AG10803 (cell line): ENCODE measurements at regions not wholly inside any gene's neighbourhood (a gene's known extent, or its start where the extent isn't known, plus 50 kb on each side); places are given as distances from the start of the nearest gene placed in this dataset.

ENCODE experiments used
- DNase-seq: peaks from one replicate; pipeline ENCODE4 v3.0.0; 2010; ENCODE audit warnings: low read depth
- H3K4me3 ChIP-seq: 2 replicates; pipeline ENCODE4 v1.5.1; 2011; ENCODE audit warnings: mild to moderate bottlenecking, low read length, control low read depth
- TF ChIP-seq, protein P1 (sequence below): conservative IDR thresholded peaks from 2 replicates; pipeline ENCODE4 v1.5.1; 2011; ENCODE audit warnings: mild to moderate bottlenecking, low read length, control low read depth, inconsistent platforms

GRCh38 chr10:78313636-78314035 is 280.0 kb downstream of the RPS24 start:
- TF ChIP-seq, protein P1, sequence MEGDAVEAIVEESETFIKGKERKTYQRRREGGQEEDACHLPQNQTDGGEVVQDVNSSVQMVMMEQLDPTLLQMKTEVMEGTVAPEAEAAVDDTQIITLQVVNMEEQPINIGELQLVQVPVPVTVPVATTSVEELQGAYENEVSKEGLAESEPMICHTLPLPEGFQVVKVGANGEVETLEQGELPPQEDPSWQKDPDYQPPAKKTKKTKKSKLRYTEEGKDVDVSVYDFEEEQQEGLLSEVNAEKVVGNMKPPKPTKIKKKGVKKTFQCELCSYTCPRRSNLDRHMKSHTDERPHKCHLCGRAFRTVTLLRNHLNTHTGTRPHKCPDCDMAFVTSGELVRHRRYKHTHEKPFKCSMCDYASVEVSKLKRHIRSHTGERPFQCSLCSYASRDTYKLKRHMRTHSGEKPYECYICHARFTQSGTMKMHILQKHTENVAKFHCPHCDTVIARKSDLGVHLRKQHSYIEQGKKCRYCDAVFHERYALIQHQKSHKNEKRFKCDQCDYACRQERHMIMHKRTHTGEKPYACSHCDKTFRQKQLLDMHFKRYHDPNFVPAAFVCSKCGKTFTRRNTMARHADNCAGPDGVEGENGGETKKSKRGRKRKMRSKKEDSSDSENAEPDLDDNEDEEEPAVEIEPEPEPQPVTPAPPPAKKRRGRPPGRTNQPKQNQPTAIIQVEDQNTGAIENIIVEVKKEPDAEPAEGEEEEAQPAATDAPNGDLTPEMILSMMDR, result no peak
- no peak for DNase-seq
- no peak overlapping the region for H3K4me3 ChIP-seq

DNA sequence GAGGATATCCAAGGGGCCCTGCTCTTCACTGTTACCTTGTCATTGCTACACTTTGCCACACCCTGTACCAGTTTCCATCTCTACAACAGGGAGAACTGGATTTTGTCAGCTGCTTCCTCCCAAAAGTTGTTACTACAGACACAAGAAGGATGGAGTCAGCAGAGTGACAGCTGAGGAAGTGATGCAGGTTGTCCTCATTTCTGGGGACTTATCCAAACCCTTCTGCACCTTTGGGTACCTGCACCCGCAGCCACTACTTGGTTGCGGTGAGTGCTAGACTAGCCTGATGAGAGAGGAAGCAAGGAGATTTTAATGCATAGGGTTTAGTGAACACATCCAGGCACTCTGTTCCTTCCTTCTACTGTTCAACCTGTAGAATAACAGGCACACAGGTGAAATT is 281.0 kb downstream of the RPS24 start:
- DNase-seq, result no peak
- no peak overlapping the region for H3K4me3 ChIP-seq
- TF ChIP-seq, protein P1, result no peak

DNA sequence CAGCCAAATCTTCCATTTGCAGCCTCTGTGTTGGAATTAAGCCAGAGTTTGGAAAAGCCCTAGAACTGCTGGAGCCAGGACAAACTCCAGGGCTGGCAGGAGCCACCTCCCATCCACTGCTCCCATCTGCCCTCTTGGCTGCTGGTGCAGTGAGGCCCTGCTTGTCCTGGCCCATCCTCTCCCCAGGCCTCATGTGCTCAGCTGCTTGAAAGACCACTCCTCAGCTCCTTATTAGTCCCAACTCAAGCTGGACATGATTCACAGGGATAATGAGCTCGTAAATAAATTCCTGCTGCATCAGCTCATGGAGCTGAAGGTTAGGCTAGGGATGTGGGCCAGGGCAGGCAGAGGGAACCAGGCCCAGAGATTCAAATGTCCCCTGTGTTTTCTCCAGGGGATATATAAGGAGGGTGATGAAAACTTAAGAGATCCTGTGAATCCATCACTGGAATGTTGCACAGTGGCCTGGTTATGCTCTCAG is 282.8 kb downstream of the RPS24 start:
- peak; percentile 78 for DNase-seq
- TF ChIP-seq, protein P1, result no peak
- no peak overlapping the region for H3K4me3 ChIP-seq

GRCh38 chr10:78318305-78318704 is 284.6 kb downstream of the RPS24 start:
- no peak for DNase-seq
- no peak overlapping the region for H3K4me3 ChIP-seq
- TF ChIP-seq, protein P1, result no peak

DNA sequence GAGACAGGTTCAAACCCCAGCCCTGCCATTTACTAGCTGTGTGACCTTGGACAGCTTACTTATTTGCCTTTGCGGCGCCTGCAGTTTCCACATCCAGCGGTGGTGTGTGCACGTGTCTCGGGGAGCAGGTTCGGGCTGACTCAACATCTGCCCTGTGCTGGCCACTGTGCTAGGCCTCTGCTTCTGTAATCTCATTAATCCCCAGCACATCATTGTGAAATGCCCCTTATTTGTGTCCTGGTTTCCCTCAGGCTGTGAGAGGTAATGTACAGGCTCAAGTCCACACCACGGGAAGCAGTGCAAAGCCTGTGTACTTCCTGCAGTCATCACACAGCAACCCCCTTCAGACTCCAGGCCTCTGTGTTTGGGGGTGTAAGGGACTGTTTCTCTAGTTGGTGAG is 285.7 kb downstream of the RPS24 start:
- DNase-seq, result no peak
- no peak overlapping the region for H3K4me3 ChIP-seq
- TF ChIP-seq, protein P1, result no peak

GRCh38 chr10:78319841-78320240 is 286.2 kb downstream of the RPS24 start:
- no peak overlapping the region for H3K4me3 ChIP-seq
- DNase-seq, result no peak
- TF ChIP-seq, protein P1, result no peak

DNA sequence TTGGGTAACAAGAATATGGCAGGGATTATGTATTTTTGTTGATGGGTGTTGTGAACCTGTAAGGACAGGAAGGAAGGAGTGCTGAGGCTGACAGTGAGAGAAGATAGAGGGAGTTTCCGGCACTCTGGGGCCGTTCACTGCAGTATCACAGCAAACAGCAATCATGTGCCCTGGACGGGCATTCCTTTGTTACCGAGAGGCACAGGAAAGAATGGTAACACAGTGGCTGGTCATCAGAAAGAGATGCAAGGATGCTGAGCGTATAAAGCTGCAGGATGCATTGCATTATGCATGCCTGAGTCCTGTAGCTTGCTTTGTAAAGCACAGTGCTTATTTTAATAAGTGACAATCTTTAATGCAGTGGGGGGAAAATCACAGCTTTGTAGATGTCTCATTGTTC is 286.8 kb downstream of the RPS24 start:
- no peak overlapping the region for H3K4me3 ChIP-seq
- TF ChIP-seq, protein P1, result no peak
- DNase-seq, result no peak
